ENCODE measurements at regions not wholly inside any gene's neighbourhood (a gene's known extent, or its start where the extent isn't known, plus 50 kb on each side); places are given as distances from the start of the nearest gene placed in this dataset.
A peak's percentile ranks its signal among the peaks of the same experiment; 100 is the strongest.

- no peak for TF ChIP-seq EZH2 (IDR thresholded peaks at IDR 0.05; ENCODE audit: insufficient read depth, low read length)
- TF ChIP-seq CTCF (IDR thresholded peaks at IDR 0.05; ENCODE audit: insufficient read depth, low read depth, low read length): no peak
- H3K36me3 Mint-ChIP-seq (ENCODE audit: low read depth, unreplicated experiment): no peaks in the 10 kb centered on the region
- FAIRE-seq: peak; percentile 81
- Histone ChIP-seq H3K27ac (ENCODE audit: low read depth, low read length) (no peak overlapping the region), H4K20me1 (ENCODE audit: insufficient read depth, low read length) (no peaks in the 10 kb centered on the region), H3K79me2 (ENCODE audit: insufficient read depth, low read length) (no peaks in the 10 kb centered on the region), H3K4me1 (ENCODE audit: insufficient read depth, low read length) (peaks cover 8% of the 10 kb centered on the region), H2AFZ (ENCODE audit: low read depth, low read length) (no peak overlapping the region), H3K4me2 (ENCODE audit: low read length) (no peak overlapping the region), H3K27me3 (ENCODE audit: insufficient read depth, low read length) (no peaks in the 10 kb centered on the region), H3K9ac (ENCODE audit: low read length) (no peak overlapping the region), H3K9me3 (ENCODE audit: insufficient read depth, low read depth, low read length) (no peaks in the 10 kb centered on the region), H3K4me3 (ENCODE audit: insufficient read depth, low read depth, low read length) (no peak overlapping the region), H3K36me3 (ENCODE audit: insufficient read depth, low read length) (no peaks in the 10 kb centered on the region)
- no peak overlapping the region for H3K4me3 Mint-ChIP-seq (ENCODE audit: unreplicated experiment)
- no peak for DNase-seq (ENCODE audit: low read depth)
- H3K4me1 Mint-ChIP-seq (ENCODE audit: low read depth, unreplicated experiment): peaks cover 8% of the 10 kb centered on the region
- H3K9me3 Mint-ChIP-seq (ENCODE audit: unreplicated experiment): peaks cover 8% of the 10 kb centered on the region
- H3K27me3 Mint-ChIP-seq (ENCODE audit: low read depth, unreplicated experiment): no peaks in the 10 kb centered on the region
- H3K27ac Mint-ChIP-seq (ENCODE audit: unreplicated experiment): no peak overlapping the region
Measured at GRCh38 chr14:101097109-101097793, 193.7 kb upstream of the RTL1 start.

GRCh38 chr14:101098177-101098576, 194.7 kb upstream of the RTL1 start:
- Histone ChIP-seq H3K36me3 (ENCODE audit: insufficient read depth, low read length) (no peaks in the 10 kb centered on the region), H3K27me3 (ENCODE audit: insufficient read depth, low read length) (no peaks in the 10 kb centered on the region), H3K9me3 (ENCODE audit: insufficient read depth, low read depth, low read length) (no peaks in the 10 kb centered on the region), H3K27ac (ENCODE audit: low read depth, low read length) (peak overlapping the region; percentile 6), H3K4me1 (ENCODE audit: insufficient read depth, low read length) (peaks cover 8% of the 10 kb centered on the region), H3K79me2 (ENCODE audit: insufficient read depth, low read length) (no peaks in the 10 kb centered on the region), H4K20me1 (ENCODE audit: insufficient read depth, low read length) (no peaks in the 10 kb centered on the region), H3K4me2 (ENCODE audit: low read length) (peak overlapping the region; percentile 37), H3K9ac (ENCODE audit: low read length) (no peak overlapping the region), H2AFZ (ENCODE audit: low read depth, low read length) (no peak overlapping the region), H3K4me3 (ENCODE audit: insufficient read depth, low read depth, low read length) (no peak overlapping the region)
- H3K27me3 Mint-ChIP-seq (ENCODE audit: low read depth, unreplicated experiment): no peaks in the 10 kb centered on the region
- no peak overlapping the region for H3K27ac Mint-ChIP-seq (ENCODE audit: unreplicated experiment)
- no peak overlapping the region for H3K4me3 Mint-ChIP-seq (ENCODE audit: unreplicated experiment)
- DNase-seq (ENCODE audit: low read depth): no peak
- no peak for TF ChIP-seq CTCF (IDR thresholded peaks at IDR 0.05; ENCODE audit: insufficient read depth, low read depth, low read length)
- TF ChIP-seq EZH2 (IDR thresholded peaks at IDR 0.05; ENCODE audit: insufficient read depth, low read length): no peak
- H3K4me1 Mint-ChIP-seq (ENCODE audit: low read depth, unreplicated experiment): peaks cover 8% of the 10 kb centered on the region
- peaks cover 8% of the 10 kb centered on the region for H3K9me3 Mint-ChIP-seq (ENCODE audit: unreplicated experiment)
- FAIRE-seq: no peak
- no peaks in the 10 kb centered on the region for H3K36me3 Mint-ChIP-seq (ENCODE audit: low read depth, unreplicated experiment)

- H3K4me3 ChIP-seq (ENCODE audit: insufficient read depth, low read depth, low read length): no peak overlapping the region
- no peak overlapping the region for H2AFZ ChIP-seq (ENCODE audit: low read depth, low read length)
- Mint-ChIP-seq H3K4me3 (ENCODE audit: unreplicated experiment) (no peak overlapping the region), H3K27me3 (ENCODE audit: low read depth, unreplicated experiment) (peaks cover 1% of the 10 kb centered on the region), H3K27ac (ENCODE audit: unreplicated experiment) (no peak overlapping the region), H3K36me3 (ENCODE audit: low read depth, unreplicated experiment) (no peaks in the 10 kb centered on the region), H3K4me1 (ENCODE audit: low read depth, unreplicated experiment) (peaks cover 8% of the 10 kb centered on the region), H3K9me3 (ENCODE audit: unreplicated experiment) (peaks cover 8% of the 10 kb centered on the region)
- H4K20me1 ChIP-seq (ENCODE audit: insufficient read depth, low read length): no peaks in the 10 kb centered on the region
- peak; percentile 55 for FAIRE-seq
- no peak overlapping the region for H3K9ac ChIP-seq (ENCODE audit: low read length)
- TF ChIP-seq CTCF (IDR thresholded peaks at IDR 0.05; ENCODE audit: insufficient read depth, low read depth, low read length) (no peak), EZH2 (IDR thresholded peaks at IDR 0.05; ENCODE audit: insufficient read depth, low read length) (no peak)
- H3K27me3 ChIP-seq (ENCODE audit: insufficient read depth, low read length): no peaks in the 10 kb centered on the region
- peak overlapping the region; percentile 6 for H3K27ac ChIP-seq (ENCODE audit: low read depth, low read length)
- H3K4me1 ChIP-seq (ENCODE audit: insufficient read depth, low read length): peaks cover 8% of the 10 kb centered on the region
- H3K36me3 ChIP-seq (ENCODE audit: insufficient read depth, low read length): no peaks in the 10 kb centered on the region
- no peaks in the 10 kb centered on the region for H3K9me3 ChIP-seq (ENCODE audit: insufficient read depth, low read depth, low read length)
- no peaks in the 10 kb centered on the region for H3K79me2 ChIP-seq (ENCODE audit: insufficient read depth, low read length)
- peak; percentile 64 for DNase-seq (ENCODE audit: low read depth)
- H3K4me2 ChIP-seq (ENCODE audit: low read length): peak overlapping the region; percentile 37
Measured at GRCh38 chr14:101098641-101099040, 195.1 kb upstream of the RTL1 start.

Data from astrocyte (in vitro differentiated cells and primary cell).